22Rv1 (cell line): ENCODE measurements at regions not wholly inside any gene's neighbourhood (a gene's known extent, or its start where the extent isn't known, plus 50 kb on each side); places are given as distances from the start of the nearest gene placed in this dataset.
"Not testable (repeated sequence)": the region's sequence is repeated elsewhere in the genome, so short reads cannot be mapped to it uniquely, and the experiment has no call there.

Experiments used
- H3K27ac ChIP-seq: fragments of 450-650 bp; 2 replicates; pipeline ENCODE4 v1.5.1; 2017
- CTCF ChIP-seq: fragments of 450-650 bp; IDR thresholded peaks from 2 replicates; pipeline ENCODE4 v1.5.1; 2017; ENCODE audit warnings: mild to moderate bottlenecking
- ZFX ChIP-seq: fragments of 450-650 bp; IDR thresholded peaks from 2 replicates; pipeline ENCODE4 v1.6.1; 2017; ENCODE audit warnings: antibody characterized with exemption, borderline replicate concordance

- H3K27ac ChIP-seq, result no peak overlapping the region
- no peak for TF ChIP-seq ZFX
- TF ChIP-seq CTCF, result no peak
These were observed 79.9 kb upstream of the FOXI2 start for GRCh38 chr10:127657056-127657455.

GRCh38 chr10:127676430-127676829 lies 60.6 kb upstream of the FOXI2 start:
- H3K27ac ChIP-seq, result not testable (repeated sequence)

GRCh38 chr10:127678091-127678490 lies 58.9 kb upstream of the FOXI2 start:
- no peak overlapping the region for H3K27ac ChIP-seq
- TF ChIP-seq ZFX (no peak), CTCF (no peak)

GRCh38 chr10:127679642-127680255 lies 57.2 kb upstream of the FOXI2 start:
- TF ChIP-seq ZFX (no peak), CTCF (peak; percentile 49)
- no peak overlapping the region for H3K27ac ChIP-seq
